ENCODE measurements at regions not wholly inside any gene's neighbourhood (a gene's known extent, or its start where the extent isn't known, plus 50 kb on each side); places are given as distances from the start of the nearest gene placed in this dataset.

GRCh38 chr7:118580743-118581382, 356.4 kb downstream of the ANKRD7 start:
- no peak for DNase-seq

GRCh38 chr7:118583641-118584040, 359.1 kb downstream of the ANKRD7 start:
- no peak for DNase-seq

- no peak for DNase-seq
Measured at GRCh38 chr7:118586248-118586647, 361.7 kb downstream of the ANKRD7 start.

- no peak for DNase-seq
Measured at GRCh38 chr7:118590107-118590506, 365.6 kb downstream of the ANKRD7 start.

- DNase-seq: no peak
Measured at GRCh38 chr7:118602090-118602489, 377.6 kb downstream of the ANKRD7 start.

- DNase-seq: no peak
Measured at GRCh38 chr7:118606602-118607001, 382.1 kb downstream of the ANKRD7 start.

- DNase-seq: no peak
Measured at GRCh38 chr7:118609207-118609606, 384.7 kb downstream of the ANKRD7 start.

- DNase-seq: no peak
Measured at GRCh38 chr7:118615681-118616080, 391.2 kb downstream of the ANKRD7 start.

- no peak for DNase-seq
Measured at GRCh38 chr7:118621810-118622360, 397.4 kb downstream of the ANKRD7 start.

GRCh38 chr7:118626739-118627138, 402.2 kb downstream of the ANKRD7 start:
- no peak for DNase-seq

GRCh38 chr7:118627467-118627866, 403.0 kb downstream of the ANKRD7 start:
- DNase-seq: no peak

GRCh38 chr7:118629898-118630438, 405.5 kb downstream of the ANKRD7 start:
- no peak for DNase-seq

GRCh38 chr7:118642396-118642795, 417.9 kb downstream of the ANKRD7 start:
- DNase-seq: no peak

- no peak for DNase-seq
Measured at GRCh38 chr7:118644346-118644745, 419.8 kb downstream of the ANKRD7 start.

GRCh38 chr7:118648002-118648401, 423.5 kb downstream of the ANKRD7 start:
- no peak for DNase-seq

- no peak for DNase-seq
Measured at GRCh38 chr7:118657391-118658005, 433.0 kb downstream of the ANKRD7 start.

- DNase-seq: no peak
Measured at GRCh38 chr7:118662266-118662665, 437.8 kb downstream of the ANKRD7 start.

- no peak for DNase-seq
Measured at GRCh38 chr7:118664498-118664897, 440.0 kb downstream of the ANKRD7 start.

- no peak for DNase-seq
Measured at GRCh38 chr7:118671149-118671548, 446.6 kb downstream of the ANKRD7 start.

- DNase-seq: no peak
Measured at GRCh38 chr7:118684796-118685195, 460.3 kb downstream of the ANKRD7 start.

GRCh38 chr7:118689403-118689802, 464.9 kb downstream of the ANKRD7 start:
- DNase-seq: no peak

- no peak for DNase-seq
Measured at GRCh38 chr7:118696879-118697278, 472.4 kb downstream of the ANKRD7 start.

- no peak for DNase-seq
Measured at GRCh38 chr7:118699222-118699621, 474.7 kb downstream of the ANKRD7 start.

- no peak for DNase-seq
Measured at GRCh38 chr7:118708741-118709140, 484.2 kb downstream of the ANKRD7 start.

All from COR-L47 (cell line).